ENCODE measurements at regions not wholly inside any gene's neighbourhood (a gene's known extent, or its start where the extent isn't known, plus 50 kb on each side); places are given as distances from the start of the nearest gene placed in this dataset.

DNA sequence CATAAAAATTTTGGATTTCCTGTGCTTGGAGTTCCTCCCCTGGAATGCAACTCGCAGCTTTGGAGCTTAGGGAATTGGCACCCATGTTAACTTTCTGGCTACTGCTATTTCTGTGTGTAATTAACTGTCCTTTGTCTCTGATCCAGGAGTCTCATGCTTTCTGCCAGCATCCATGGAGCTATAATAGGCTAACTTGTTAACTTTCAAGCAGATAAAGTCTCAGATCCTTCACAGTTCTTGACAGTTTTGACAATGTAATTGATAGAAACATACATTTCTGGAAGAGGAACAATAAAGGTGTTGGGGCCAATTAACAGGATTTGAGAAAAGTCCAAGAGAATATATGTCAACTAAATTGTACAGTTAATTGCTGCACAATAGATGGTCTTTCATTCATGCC is 290.2 kb upstream of the PRDM9 start:
- CTCF ChIA-PET, result no interaction called here

DNA sequence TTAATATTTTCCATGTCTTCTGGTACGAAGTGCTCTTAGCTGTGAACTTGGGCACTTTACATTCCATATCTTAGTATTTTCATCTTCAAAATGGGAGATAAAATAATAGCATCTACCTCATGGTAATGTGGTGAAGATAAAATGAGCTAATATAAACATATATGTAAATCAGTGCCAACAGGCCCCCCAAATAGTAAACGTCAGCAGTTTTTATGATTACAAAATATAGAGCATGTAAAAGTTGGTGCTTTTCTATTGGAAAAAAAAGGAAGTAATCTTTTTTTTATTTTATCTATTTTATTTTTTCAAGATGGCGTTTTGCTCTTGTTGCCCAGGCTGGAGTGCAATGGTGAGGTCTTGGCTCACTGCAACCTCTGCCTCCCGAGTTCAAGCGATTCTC is 291.1 kb upstream of the PRDM9 start:
- no peak for ATAC-seq
- Histone ChIP-seq H3K4me3 (ENCODE audit: low read depth in 2 of 2, low read length in 2 of 2) (no peak overlapping the region), H3K4me1 (ENCODE audit: control insufficient read depth, insufficient read depth, low read length) (no peaks in the 10 kb centered on the region), H3K36me3 (ENCODE audit: control insufficient read depth, insufficient read depth, low read length) (no peaks in the 10 kb centered on the region), H3K9me3 (ENCODE audit: control insufficient read depth, insufficient read depth, low read depth, low read length) (no peaks in the 10 kb centered on the region), H3K27me3 (ENCODE audit: control insufficient read depth, insufficient read depth, low read length) (no peaks in the 10 kb centered on the region), H3K27ac (ENCODE audit: low read length) (no peak overlapping the region)
- DNase-seq (ENCODE audit: low read depth, low spot score), result no peak
- ChIA-PET POLR2A (no interaction called here), CTCF (no interaction called here)
- TF ChIP-seq SIN3A (IDR thresholded peaks at IDR 0.05; ENCODE audit: borderline replicate concordance, insufficient read depth, low read depth, low read length), result no peak
- TF ChIP-seq POLR2AphosphoS5 (IDR thresholded peaks at IDR 0.05; ENCODE audit: low read depth, low read length), result no peak
- intact Hi-C loops (cut with micrococcal nuclease; ENCODE audit: unreplicated experiment) (no loop called here), in situ Hi-C loops (cut with HindIII; ENCODE audit: low pct_unique_long_range_greater_than_20kb, low sequenced_read_pairs) (no loop called here)
- BruUV-seq (replicated peaks), result no TSS peak

More for the DNA sequence above, 290.2 kb upstream of the PRDM9 start:
- no peak overlapping the region for H3K27ac ChIP-seq (ENCODE audit: low read length)
- no peaks in the 10 kb centered on the region for H3K36me3 ChIP-seq (ENCODE audit: control insufficient read depth, insufficient read depth, low read length)
- no peak for ATAC-seq
- POLR2A ChIA-PET, result no interaction called here
- BruUV-seq (replicated peaks), result no TSS peak
- H3K9me3 ChIP-seq (ENCODE audit: control insufficient read depth, insufficient read depth, low read depth, low read length), result no peaks in the 10 kb centered on the region
- DNase-seq (ENCODE audit: low read depth, low spot score), result no peak
- in situ Hi-C loops (cut with HindIII; ENCODE audit: low pct_unique_long_range_greater_than_20kb, low sequenced_read_pairs) (no loop called here), intact Hi-C loops (cut with micrococcal nuclease; ENCODE audit: unreplicated experiment) (no loop called here)
- no peaks in the 10 kb centered on the region for H3K4me1 ChIP-seq (ENCODE audit: control insufficient read depth, insufficient read depth, low read length)
- no peaks in the 10 kb centered on the region for H3K27me3 ChIP-seq (ENCODE audit: control insufficient read depth, insufficient read depth, low read length)
- no peak overlapping the region for H3K4me3 ChIP-seq (ENCODE audit: low read depth in 2 of 2, low read length in 2 of 2)
- TF ChIP-seq POLR2AphosphoS5 (IDR thresholded peaks at IDR 0.05; ENCODE audit: low read depth, low read length) (no peak), TCF7L2 (IDR thresholded peaks at IDR 0.05; ENCODE audit: low read depth, low read length) (no peak), SIN3A (IDR thresholded peaks at IDR 0.05; ENCODE audit: borderline replicate concordance, insufficient read depth, low read depth, low read length) (no peak)
- TF ChIP-seq, protein P1, sequence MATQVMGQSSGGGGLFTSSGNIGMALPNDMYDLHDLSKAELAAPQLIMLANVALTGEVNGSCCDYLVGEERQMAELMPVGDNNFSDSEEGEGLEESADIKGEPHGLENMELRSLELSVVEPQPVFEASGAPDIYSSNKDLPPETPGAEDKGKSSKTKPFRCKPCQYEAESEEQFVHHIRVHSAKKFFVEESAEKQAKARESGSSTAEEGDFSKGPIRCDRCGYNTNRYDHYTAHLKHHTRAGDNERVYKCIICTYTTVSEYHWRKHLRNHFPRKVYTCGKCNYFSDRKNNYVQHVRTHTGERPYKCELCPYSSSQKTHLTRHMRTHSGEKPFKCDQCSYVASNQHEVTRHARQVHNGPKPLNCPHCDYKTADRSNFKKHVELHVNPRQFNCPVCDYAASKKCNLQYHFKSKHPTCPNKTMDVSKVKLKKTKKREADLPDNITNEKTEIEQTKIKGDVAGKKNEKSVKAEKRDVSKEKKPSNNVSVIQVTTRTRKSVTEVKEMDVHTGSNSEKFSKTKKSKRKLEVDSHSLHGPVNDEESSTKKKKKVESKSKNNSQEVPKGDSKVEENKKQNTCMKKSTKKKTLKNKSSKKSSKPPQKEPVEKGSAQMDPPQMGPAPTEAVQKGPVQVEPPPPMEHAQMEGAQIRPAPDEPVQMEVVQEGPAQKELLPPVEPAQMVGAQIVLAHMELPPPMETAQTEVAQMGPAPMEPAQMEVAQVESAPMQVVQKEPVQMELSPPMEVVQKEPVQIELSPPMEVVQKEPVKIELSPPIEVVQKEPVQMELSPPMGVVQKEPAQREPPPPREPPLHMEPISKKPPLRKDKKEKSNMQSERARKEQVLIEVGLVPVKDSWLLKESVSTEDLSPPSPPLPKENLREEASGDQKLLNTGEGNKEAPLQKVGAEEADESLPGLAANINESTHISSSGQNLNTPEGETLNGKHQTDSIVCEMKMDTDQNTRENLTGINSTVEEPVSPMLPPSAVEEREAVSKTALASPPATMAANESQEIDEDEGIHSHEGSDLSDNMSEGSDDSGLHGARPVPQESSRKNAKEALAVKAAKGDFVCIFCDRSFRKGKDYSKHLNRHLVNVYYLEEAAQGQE (IDR thresholded peaks at IDR 0.05; ENCODE audit: insufficient read depth in 1 of 2, low read depth in 2 of 2, low read length in 1 of 2), result no peak
- TF ChIP-seq, protein P2, sequence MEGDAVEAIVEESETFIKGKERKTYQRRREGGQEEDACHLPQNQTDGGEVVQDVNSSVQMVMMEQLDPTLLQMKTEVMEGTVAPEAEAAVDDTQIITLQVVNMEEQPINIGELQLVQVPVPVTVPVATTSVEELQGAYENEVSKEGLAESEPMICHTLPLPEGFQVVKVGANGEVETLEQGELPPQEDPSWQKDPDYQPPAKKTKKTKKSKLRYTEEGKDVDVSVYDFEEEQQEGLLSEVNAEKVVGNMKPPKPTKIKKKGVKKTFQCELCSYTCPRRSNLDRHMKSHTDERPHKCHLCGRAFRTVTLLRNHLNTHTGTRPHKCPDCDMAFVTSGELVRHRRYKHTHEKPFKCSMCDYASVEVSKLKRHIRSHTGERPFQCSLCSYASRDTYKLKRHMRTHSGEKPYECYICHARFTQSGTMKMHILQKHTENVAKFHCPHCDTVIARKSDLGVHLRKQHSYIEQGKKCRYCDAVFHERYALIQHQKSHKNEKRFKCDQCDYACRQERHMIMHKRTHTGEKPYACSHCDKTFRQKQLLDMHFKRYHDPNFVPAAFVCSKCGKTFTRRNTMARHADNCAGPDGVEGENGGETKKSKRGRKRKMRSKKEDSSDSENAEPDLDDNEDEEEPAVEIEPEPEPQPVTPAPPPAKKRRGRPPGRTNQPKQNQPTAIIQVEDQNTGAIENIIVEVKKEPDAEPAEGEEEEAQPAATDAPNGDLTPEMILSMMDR (IDR thresholded peaks at IDR 0.05), result no peak

DNA sequence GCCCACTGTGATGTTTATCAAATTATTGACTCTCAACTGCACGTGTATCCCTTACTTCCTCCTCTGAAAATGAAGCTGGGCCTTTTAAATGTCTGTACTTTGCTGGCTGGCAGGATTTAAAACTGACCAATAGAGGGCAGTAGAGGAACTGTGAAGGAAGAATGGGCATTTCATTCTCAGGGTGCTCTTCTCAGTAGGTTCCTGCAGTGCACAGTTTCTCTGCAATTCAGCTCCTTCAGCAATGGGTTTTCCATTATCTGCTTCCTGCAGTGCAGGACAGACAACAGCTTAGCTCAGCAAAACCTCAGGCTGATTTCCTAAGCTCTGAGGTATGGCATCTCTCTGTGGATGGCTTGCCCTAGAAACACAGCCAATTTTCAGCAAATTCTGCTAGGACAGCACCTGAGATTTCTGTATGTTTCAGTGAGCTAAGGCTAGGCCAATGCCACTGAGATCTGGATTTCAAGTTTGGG is 298.4 kb upstream of the PRDM9 start:
- intact Hi-C loops (cut with micrococcal nuclease; ENCODE audit: unreplicated experiment), result no loop called here
- H3K27me3 ChIP-seq (ENCODE audit: control insufficient read depth, insufficient read depth, low read length), result no peaks in the 10 kb centered on the region
- no peak overlapping the region for H3K4me3 ChIP-seq (ENCODE audit: low read depth in 2 of 2, low read length in 2 of 2)
- BruUV-seq (replicated peaks), result no TSS peak
- in situ Hi-C loops (cut with HindIII; ENCODE audit: low pct_unique_long_range_greater_than_20kb, low sequenced_read_pairs), result no loop called here
- CTCF ChIA-PET, result interaction anchor here (0.6 to 1.1 kb wide), 3 partner anchors 274 to 1133 kb away, joined by 3 to 5 read pairs (median 3); no protein-coding TSS in a partner anchor
- H3K4me1 ChIP-seq (ENCODE audit: control insufficient read depth, insufficient read depth, low read length), result no peaks in the 10 kb centered on the region
- H3K9me3 ChIP-seq (ENCODE audit: control insufficient read depth, insufficient read depth, low read depth, low read length), result no peaks in the 10 kb centered on the region
- no peak overlapping the region for H3K27ac ChIP-seq (ENCODE audit: low read length)
- TF ChIP-seq, protein P1 (IDR thresholded peaks at IDR 0.05; ENCODE audit: insufficient read depth in 1 of 2, low read depth in 2 of 2, low read length in 1 of 2), result no peak
- TF ChIP-seq TCF7L2 (IDR thresholded peaks at IDR 0.05; ENCODE audit: low read depth, low read length) (no peak), POLR2AphosphoS5 (IDR thresholded peaks at IDR 0.05; ENCODE audit: low read depth, low read length) (no peak), SIN3A (IDR thresholded peaks at IDR 0.05; ENCODE audit: borderline replicate concordance, insufficient read depth, low read depth, low read length) (no peak)
- TF ChIP-seq, protein P2 (IDR thresholded peaks at IDR 0.05), result peak; percentile 75
- POLR2A ChIA-PET, result no interaction called here
- DNase-seq (ENCODE audit: low read depth, low spot score), result peak; percentile 30
- no peaks in the 10 kb centered on the region for H3K36me3 ChIP-seq (ENCODE audit: control insufficient read depth, insufficient read depth, low read length)
- ATAC-seq, result no peak
